Keratinocyte (primary cell): ENCODE measurements at regions not wholly inside any gene's neighbourhood (a gene's known extent, or its start where the extent isn't known, plus 50 kb on each side); places are given as distances from the start of the nearest gene placed in this dataset.

Source experiments
- DNase-seq: peaks from one replicate; pipeline ENCODE4 v3.0.0-alpha.2; 2011; ENCODE audit warnings: low read depth, missing footprints, low spot score
- FAIRE-seq: peaks from 2 replicates; lab custom pipeline; 2011; peaks lifted over from hg19 to GRCh38; lab: Jason Lieb, UNC
- H2AFZ ChIP-seq: 2 replicates; pipeline ENCODE4 v1.6.0; 2012; ENCODE audit warnings: low read length, control low read depth, inconsistent platforms; ENCODE audit not compliant: control insufficient read depth
- H3K27ac ChIP-seq: 2 replicates; pipeline ENCODE4 v1.5.1; 2011; ENCODE audit warnings: low read length; ENCODE audit not compliant: control insufficient read depth, insufficient read depth
- H3K27me3 ChIP-seq: 3 replicates; pipeline ENCODE4 v1.6.0; 2011; ENCODE audit warnings: low read length; ENCODE audit not compliant: control insufficient read depth, insufficient read depth; ENCODE audit errors: extremely low read depth
- H3K36me3 ChIP-seq, 2 experiments: 2 replicates in 1 of 2; 3 replicates in 1 of 2; pipeline ENCODE4 v1.5.1; 2011; ENCODE audit warnings: low read length in 2 of 2, mild to moderate bottlenecking in 1 of 2; ENCODE audit not compliant: control insufficient read depth in 2 of 2, insufficient read depth in 2 of 2; ENCODE audit errors: extremely low read depth in 1 of 2
- H3K4me1 ChIP-seq: 3 replicates; pipeline ENCODE4 v1.5.1; 2011; ENCODE audit warnings: low read length; ENCODE audit not compliant: control insufficient read depth, insufficient read depth; ENCODE audit errors: extremely low read depth
- H3K4me2 ChIP-seq: 3 replicates; pipeline ENCODE4 v1.6.0; 2011; ENCODE audit warnings: low read depth, low read length; ENCODE audit not compliant: control insufficient read depth, insufficient read depth; ENCODE audit errors: extremely low read depth
- H3K4me3 ChIP-seq, 3 experiments: fragments of 200-600 bp in 1 of 3; sonication (generic) in 1 of 3; 2 replicates in 2 of 3; 3 replicates in 1 of 3; pipeline ENCODE4 v1.5.1; 2011 to 2016; ENCODE audit warnings: low read length in 3 of 3, mild to moderate bottlenecking in 3 of 3, control low read depth in 2 of 3, inconsistent platforms in 1 of 3, low read depth in 1 of 3, mixed read lengths in 1 of 3, mixed run types in 1 of 3, moderate library complexity in 1 of 3; ENCODE audit not compliant: control insufficient read depth in 2 of 3, insufficient read depth in 2 of 3; ENCODE audit errors: extremely low read depth in 1 of 3
- H3K79me2 ChIP-seq: 2 replicates; pipeline ENCODE4 v1.6.0; 2012; ENCODE audit warnings: low read length; ENCODE audit not compliant: control insufficient read depth, insufficient read depth
- H3K9ac ChIP-seq: 3 replicates; pipeline ENCODE4 v1.6.0; 2011; ENCODE audit warnings: low read length; ENCODE audit not compliant: control insufficient read depth, insufficient read depth; ENCODE audit errors: extremely low read depth
- H3K9me1 ChIP-seq: 3 replicates; pipeline ENCODE4 v1.6.0; 2011; ENCODE audit warnings: low read length; ENCODE audit not compliant: control insufficient read depth, insufficient read depth; ENCODE audit errors: extremely low read depth
- H3K9me3 ChIP-seq: 2 replicates; pipeline ENCODE4 v1.5.1; 2012; ENCODE audit warnings: low read depth, low read length; ENCODE audit not compliant: control insufficient read depth
- H4K20me1 ChIP-seq: 3 replicates; pipeline ENCODE4 v1.6.0; 2011; ENCODE audit warnings: low read length; ENCODE audit not compliant: control insufficient read depth, insufficient read depth; ENCODE audit errors: extremely low read depth
- CTCF ChIP-seq, 3 experiments: IDR thresholded peaks in 1 of 3; conservative IDR thresholded peaks in 1 of 3; optimal IDR thresholded peaks in 1 of 3; 2 replicates in 2 of 3; 3 replicates in 1 of 3; pipeline versions ENCODE3 to v1.5.1; 2011; ENCODE audit warnings: low read length in 3 of 3, mild to moderate bottlenecking in 3 of 3, moderate library complexity in 2 of 3, control low read depth in 1 of 3, inconsistent platforms in 1 of 3; ENCODE audit not compliant: insufficient read depth in 2 of 3; ENCODE audit errors: extremely low read depth in 1 of 3
- EZH2 ChIP-seq: IDR thresholded peaks from one replicate; pipeline ENCODE4 v1.6.1; 2012; ENCODE audit warnings: inconsistent platforms, mild to moderate bottlenecking, low read length, moderate library complexity
- dilution Hi-C: fragments of 300-500 bp; cut with MboI; formaldehyde crosslinking; loops from one replicate; pipeline ENCODE4 v1.7.0; 2020; ENCODE audit warnings: low sequenced_read_pairs; ENCODE audit not compliant: extremely low pct_ligation_motif_present

- FAIRE-seq (no peak), DNase-seq (no peak)
- H3K4me2 ChIP-seq: no peak overlapping the region
- no peak overlapping the region for H3K9ac ChIP-seq
- no peak for TF ChIP-seq EZH2
- TF ChIP-seq CTCF (optimal IDR thresholded peaks at IDR 0.05 in 1 of 3, IDR thresholded peaks at IDR 0.05 in 1 of 3, conservative IDR thresholded peaks at IDR 0.05 in 1 of 3; ENCODE audit: extremely low read depth in 1 of 3, insufficient read depth in 2 of 3, low read length in 3 of 3): no peak
- H3K27me3 ChIP-seq: no peaks in the 10 kb centered on the region
- no peaks in the 10 kb centered on the region for H3K4me1 ChIP-seq
- no peak overlapping the region for H3K27ac ChIP-seq
- no peaks in the 10 kb centered on the region for H3K79me2 ChIP-seq
- no peaks in the 10 kb centered on the region for H4K20me1 ChIP-seq
- H3K36me3 ChIP-seq: no peaks in the 10 kb centered on the region
- dilution Hi-C loops: no loop called here
- H3K9me1 ChIP-seq: no peaks in the 10 kb centered on the region
- no peaks in the 10 kb centered on the region for H3K9me3 ChIP-seq
- no peak overlapping the region for H3K4me3 ChIP-seq
- no peak overlapping the region for H2AFZ ChIP-seq
Observed at GRCh38 chr4:173991814-173992213, 291.7 kb downstream of the FBXO8 start.

GRCh38 chr4:173991316-173991715 is 292.2 kb downstream of the FBXO8 start:
- no peaks in the 10 kb centered on the region for H3K9me3 ChIP-seq
- no peaks in the 10 kb centered on the region for H4K20me1 ChIP-seq
- dilution Hi-C loops: no loop called here
- FAIRE-seq: no peak
- TF ChIP-seq CTCF (optimal IDR thresholded peaks at IDR 0.05 in 1 of 3, IDR thresholded peaks at IDR 0.05 in 1 of 3, conservative IDR thresholded peaks at IDR 0.05 in 1 of 3; ENCODE audit: extremely low read depth in 1 of 3, insufficient read depth in 2 of 3, low read length in 3 of 3): no peak
- TF ChIP-seq EZH2: no peak
- H3K27ac ChIP-seq: no peak overlapping the region
- no peaks in the 10 kb centered on the region for H3K27me3 ChIP-seq
- DNase-seq: no peak
- no peaks in the 10 kb centered on the region for H3K9me1 ChIP-seq
- H3K4me2 ChIP-seq: no peak overlapping the region
- H3K9ac ChIP-seq: no peak overlapping the region
- no peaks in the 10 kb centered on the region for H3K36me3 ChIP-seq
- no peaks in the 10 kb centered on the region for H3K79me2 ChIP-seq
- no peak overlapping the region for H3K4me3 ChIP-seq
- H2AFZ ChIP-seq: no peak overlapping the region
- H3K4me1 ChIP-seq: no peaks in the 10 kb centered on the region
